ENCODE measurements at regions not wholly inside any gene's neighbourhood (a gene's known extent, or its start where the extent isn't known, plus 50 kb on each side); places are given as distances from the start of the nearest gene placed in this dataset.

- no peak for TF ChIP-seq POLR2A (IDR thresholded peaks at IDR 0.05)
- TF ChIP-seq CTCF (IDR thresholded peaks at IDR 0.05), result no peak
Observed at GRCh38 chr19:28603453-28603852, 609.5 kb downstream of the UQCRFS1 start.
